ENCODE measurements at regions not wholly inside any gene's neighbourhood (a gene's known extent, or its start where the extent isn't known, plus 50 kb on each side); places are given as distances from the start of the nearest gene placed in this dataset.

GRCh38 chr14:96730386-96730785 lies 66.8 kb upstream of the VRK1 start:
- no peak for DNase-seq

- no peak for DNase-seq
Observed at GRCh38 chr14:96734076-96734622, 63.0 kb upstream of the VRK1 start.

GRCh38 chr14:96735526-96735925 lies 61.7 kb upstream of the VRK1 start:
- no peak for DNase-seq

GRCh38 chr14:96736439-96736838 lies 60.7 kb upstream of the VRK1 start:
- no peak for DNase-seq

- no peak for DNase-seq
Observed at GRCh38 chr14:96737881-96738280, 59.3 kb upstream of the VRK1 start.

- DNase-seq = no peak
Observed at GRCh38 chr14:96739200-96739910, 57.8 kb upstream of the VRK1 start.

GRCh38 chr14:96741151-96741977 lies 55.8 kb upstream of the VRK1 start:
- peak; percentile 38 to 68 (median 61) for DNase-seq

- DNase-seq = no peak
Observed at GRCh38 chr14:96744262-96744661, 52.9 kb upstream of the VRK1 start.

- DNase-seq = no peak
Observed at GRCh38 chr14:96745500-96746051, 51.6 kb upstream of the VRK1 start.

GRCh38 chr14:96746101-96746500 lies 51.1 kb upstream of the VRK1 start:
- DNase-seq = no peak

- DNase-seq = no peak
Observed at GRCh38 chr14:96747006-96747405, 50.2 kb upstream of the VRK1 start.

All from T-helper 1 cell (primary cell).